GM18505 (cell line): ENCODE measurements at regions not wholly inside any gene's neighbourhood (a gene's known extent, or its start where the extent isn't known, plus 50 kb on each side); places are given as distances from the start of the nearest gene placed in this dataset.
"Not testable (repeated sequence)": the region's sequence is repeated elsewhere in the genome, so short reads cannot be mapped to it uniquely, and the experiment has no call there.

Experiments
- ATAC-seq: cut with Tn5 transposase; IDR thresholded peaks from one replicate; pipeline ENCODE4 v1.9.1; 2021; ENCODE audit not compliant: unreplicated experiment
- POLR2A ChIP-seq: IDR thresholded peaks from 4 replicates; pipeline ENCODE4 v1.6.1; 2011; ENCODE audit warnings: borderline replicate concordance; ENCODE audit not compliant: insufficient read depth, insufficient read length; ENCODE audit errors: extremely low read depth

- not testable (repeated sequence) for ATAC-seq
Observed at GRCh38 chr10:45056806-45057205, 56.1 kb downstream of the ZNF22 start.

GRCh38 chr10:45058580-45058979, 57.9 kb downstream of the ZNF22 start:
- no peak for TF ChIP-seq POLR2A

GRCh38 chr10:45058992-45059561, 58.4 kb downstream of the ZNF22 start:
- no peak for ATAC-seq
- TF ChIP-seq POLR2A, result no peak

More at GRCh38 chr10:45058580-45058979, 57.9 kb downstream of the ZNF22 start:
- ATAC-seq, result no peak

- no peak for TF ChIP-seq POLR2A
- ATAC-seq, result no peak
Observed at GRCh38 chr10:45059632-45060031, 58.9 kb downstream of the ZNF22 start.

GRCh38 chr10:45061982-45062381, 61.3 kb downstream of the ZNF22 start:
- ATAC-seq, result no peak
- TF ChIP-seq POLR2A, result no peak

GRCh38 chr10:45063591-45064231, 63.0 kb downstream of the ZNF22 start:
- TF ChIP-seq POLR2A, result no peak
- no peak for ATAC-seq

- no peak for ATAC-seq
Observed at GRCh38 chr10:45064998-45065397, 64.3 kb downstream of the ZNF22 start.

GRCh38 chr10:45071043-45071813, 70.5 kb downstream of the ZNF22 start:
- ATAC-seq, result no peak
- TF ChIP-seq POLR2A, result no peak

More at GRCh38 chr10:45064998-45065397, 64.3 kb downstream of the ZNF22 start:
- TF ChIP-seq POLR2A, result no peak

GRCh38 chr10:45075216-45075615, 74.5 kb downstream of the ZNF22 start:
- no peak for ATAC-seq
- TF ChIP-seq POLR2A, result no peak

- no peak for TF ChIP-seq POLR2A
- ATAC-seq, result no peak
Observed at GRCh38 chr10:45075826-45076380, 75.2 kb downstream of the ZNF22 start.

- no peak for TF ChIP-seq POLR2A
- ATAC-seq, result no peak
Observed at GRCh38 chr10:45076891-45077290, 76.2 kb downstream of the ZNF22 start.

- TF ChIP-seq POLR2A, result no peak
- ATAC-seq, result no peak
Observed at GRCh38 chr10:45080331-45080730, 79.6 kb downstream of the ZNF22 start.

GRCh38 chr10:45082176-45082575, 81.5 kb downstream of the ZNF22 start:
- TF ChIP-seq POLR2A, result no peak
- ATAC-seq, result no peak

- TF ChIP-seq POLR2A, result no peak
- ATAC-seq, result no peak
Observed at GRCh38 chr10:45091968-45092367, 91.2 kb downstream of the ZNF22 start.
